HL-60 (cell line): ENCODE measurements at regions not wholly inside any gene's neighbourhood (a gene's known extent, or its start where the extent isn't known, plus 50 kb on each side); places are given as distances from the start of the nearest gene placed in this dataset.
"Not testable (repeated sequence)": the region's sequence is repeated elsewhere in the genome, so short reads cannot be mapped to it uniquely, and the experiment has no call there.

Experiments used
- CTCF ChIP-seq: IDR thresholded peaks from one replicate; pipeline ENCODE4 v1.5.1; 2011; ENCODE audit warnings: low read length, control low read depth, inconsistent platforms; ENCODE audit not compliant: insufficient read depth
- GABPA ChIP-seq: IDR thresholded peaks from 2 replicates; pipeline ENCODE4 v1.6.1; 2012; ENCODE audit warnings: low read depth
- POLR2AphosphoS5 ChIP-seq: IDR thresholded peaks from 2 replicates; pipeline ENCODE4 v1.6.1; 2012; ENCODE audit warnings: low read depth
- REST ChIP-seq: IDR thresholded peaks from 2 replicates; pipeline ENCODE4 v1.6.1; 2012; ENCODE audit warnings: low read depth; ENCODE audit not compliant: insufficient replicate concordance
- SPI1 ChIP-seq: IDR thresholded peaks from 2 replicates; pipeline ENCODE4 v1.6.1; 2012; ENCODE audit warnings: low read depth, mild to moderate bottlenecking, borderline replicate concordance

- not testable (repeated sequence) for TF ChIP-seq CTCF, POLR2AphosphoS5, REST, SPI1, GABPA
These were observed 149.9 kb downstream of the FAM174A start for GRCh38 chr5:100685122-100685521.
